GM10266 (cell line): ENCODE measurements at regions not wholly inside any gene's neighbourhood (a gene's known extent, or its start where the extent isn't known, plus 50 kb on each side); places are given as distances from the start of the nearest gene placed in this dataset.

Source experiments
- DNase-seq: peaks from one replicate; pipeline ENCODE4 v3.0.0; 2012; ENCODE audit errors: extremely low spot score
- CTCF ChIP-seq: IDR thresholded peaks from 2 replicates; pipeline ENCODE4 v1.5.1; 2012; ENCODE audit warnings: mild to moderate bottlenecking, low read depth; ENCODE audit not compliant: control insufficient read depth, insufficient read depth; ENCODE audit errors: missing control alignments

GRCh38 chr9:99463131-99463530 is 241.0 kb downstream of the SEC61B start:
- no peak for TF ChIP-seq CTCF
- DNase-seq: no peak

- no peak for TF ChIP-seq CTCF
- DNase-seq: no peak
These were observed 242.5 kb downstream of the SEC61B start for GRCh38 chr9:99464568-99464967.

GRCh38 chr9:99465231-99465907 is 243.3 kb downstream of the SEC61B start:
- no peak for DNase-seq
- TF ChIP-seq CTCF: no peak

GRCh38 chr9:99466104-99466503 is 244.0 kb downstream of the SEC61B start:
- DNase-seq: no peak
- no peak for TF ChIP-seq CTCF

- no peak for DNase-seq
- no peak for TF ChIP-seq CTCF
These were observed 244.7 kb downstream of the SEC61B start for GRCh38 chr9:99466781-99467180.

GRCh38 chr9:99471033-99471432 is 249.0 kb downstream of the SEC61B start:
- DNase-seq: no peak
- no peak for TF ChIP-seq CTCF

- DNase-seq: no peak
- no peak for TF ChIP-seq CTCF
These were observed 250.3 kb downstream of the SEC61B start for GRCh38 chr9:99472240-99472915.
